Left ventricle myocardium inferior (tissue), 1 donor: ENCODE measurements at regions not wholly inside any gene's neighbourhood (a gene's known extent, or its start where the extent isn't known, plus 50 kb on each side); places are given as distances from the start of the nearest gene placed in this dataset.
"Not testable (repeated sequence)": the region's sequence is repeated elsewhere in the genome, so short reads cannot be mapped to it uniquely, and the experiment has no call there.

ENCODE experiments used
- DNase-seq: peaks from one replicate; pipeline ENCODE4 v3.0.0-alpha.2; 2020
- H3K27ac ChIP-seq: fragments of 200-600 bp; replicated peaks from 2 replicates; pipeline ENCODE4 v1.8.0; 2021
- H3K27me3 ChIP-seq: fragments of 200-600 bp; 2 replicates; pipeline ENCODE4 v1.8.0; 2021; ENCODE audit warnings: low read depth
- H3K36me3 ChIP-seq: fragments of 200-600 bp; 2 replicates; pipeline ENCODE4 v1.8.0; 2021
- H3K4me1 ChIP-seq: fragments of 200-600 bp; 2 replicates; pipeline ENCODE4 v1.8.0; 2021
- H3K4me3 ChIP-seq: fragments of 200-600 bp; 2 replicates; pipeline ENCODE4 v1.8.0; 2021; ENCODE audit warnings: mild to moderate bottlenecking, moderate library complexity
- H3K9me3 ChIP-seq: fragments of 200-600 bp; replicated peaks from 2 replicates; pipeline ENCODE4 v1.8.0; 2021
- intact Hi-C: fragments of 100-400 bp; cut with micrococcal nuclease; formaldehyde crosslinking; loops from one replicate; pipeline ENCODE4 v1.11.0; 2022
- TF ChIP-seq, protein P1 (sequence below): fragments of 200-600 bp; IDR thresholded peaks from 2 replicates; pipeline ENCODE4 v1.8.0; 2021; ENCODE audit warnings: antibody characterized with exemption, mild to moderate bottlenecking, borderline replicate concordance
- donor health status: DM: no; HTN: yes; CAD: no; lungs with severe emphysema.

DNA sequence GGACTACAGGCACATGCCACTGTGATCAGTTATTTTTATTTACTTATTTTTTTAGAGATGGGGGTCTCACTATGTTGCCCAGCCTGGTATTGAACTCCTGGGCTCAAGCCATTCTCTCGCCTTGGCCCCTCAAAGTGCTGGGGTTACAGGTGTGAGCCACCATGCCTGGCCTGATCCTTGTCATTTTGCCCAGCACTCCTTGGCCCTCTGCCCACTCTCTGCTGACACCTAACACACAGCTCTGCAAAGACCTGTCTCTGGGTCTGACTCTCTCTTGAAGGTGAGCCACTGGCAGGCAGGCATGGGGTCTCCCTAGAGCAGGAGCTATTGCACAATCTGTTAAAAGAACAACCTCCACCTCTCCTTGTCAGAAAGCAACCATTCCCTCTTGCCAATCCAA lies 155.6 kb downstream of the ZFP64 start:
- H3K4me1 ChIP-seq = peaks cover 7% of the 10 kb centered on the region
- peak; percentile 17 for DNase-seq
- H3K9me3 ChIP-seq = no peaks in the 10 kb centered on the region
- no peaks in the 10 kb centered on the region for H3K36me3 ChIP-seq
- TF ChIP-seq, protein P1, sequence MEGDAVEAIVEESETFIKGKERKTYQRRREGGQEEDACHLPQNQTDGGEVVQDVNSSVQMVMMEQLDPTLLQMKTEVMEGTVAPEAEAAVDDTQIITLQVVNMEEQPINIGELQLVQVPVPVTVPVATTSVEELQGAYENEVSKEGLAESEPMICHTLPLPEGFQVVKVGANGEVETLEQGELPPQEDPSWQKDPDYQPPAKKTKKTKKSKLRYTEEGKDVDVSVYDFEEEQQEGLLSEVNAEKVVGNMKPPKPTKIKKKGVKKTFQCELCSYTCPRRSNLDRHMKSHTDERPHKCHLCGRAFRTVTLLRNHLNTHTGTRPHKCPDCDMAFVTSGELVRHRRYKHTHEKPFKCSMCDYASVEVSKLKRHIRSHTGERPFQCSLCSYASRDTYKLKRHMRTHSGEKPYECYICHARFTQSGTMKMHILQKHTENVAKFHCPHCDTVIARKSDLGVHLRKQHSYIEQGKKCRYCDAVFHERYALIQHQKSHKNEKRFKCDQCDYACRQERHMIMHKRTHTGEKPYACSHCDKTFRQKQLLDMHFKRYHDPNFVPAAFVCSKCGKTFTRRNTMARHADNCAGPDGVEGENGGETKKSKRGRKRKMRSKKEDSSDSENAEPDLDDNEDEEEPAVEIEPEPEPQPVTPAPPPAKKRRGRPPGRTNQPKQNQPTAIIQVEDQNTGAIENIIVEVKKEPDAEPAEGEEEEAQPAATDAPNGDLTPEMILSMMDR = no peak
- no peaks in the 10 kb centered on the region for H3K27me3 ChIP-seq
- intact Hi-C loops = no loop called here
- H3K27ac ChIP-seq = no peak overlapping the region
- H3K4me3 ChIP-seq = no peak overlapping the region

DNA sequence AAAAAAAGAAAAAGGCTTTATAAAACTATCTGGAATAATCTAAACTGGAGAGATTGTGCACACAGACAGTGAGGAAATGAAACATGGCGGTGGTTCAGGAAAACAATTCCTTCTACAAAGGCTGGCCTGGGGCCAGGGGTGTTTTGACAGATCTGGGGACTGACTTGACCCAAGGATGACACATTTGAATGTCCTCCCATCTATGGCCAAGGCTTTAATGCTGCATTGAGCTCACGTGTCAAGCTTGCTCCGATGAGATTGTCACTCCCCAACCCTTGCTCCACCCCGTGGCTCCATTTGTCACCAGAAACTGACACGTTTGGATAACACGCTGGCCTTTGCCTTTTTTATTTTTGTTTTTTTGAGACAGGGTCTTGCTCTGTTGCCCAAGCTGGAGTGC lies 156.1 kb downstream of the ZFP64 start:
- TF ChIP-seq, protein P1 = no peak

DNA sequence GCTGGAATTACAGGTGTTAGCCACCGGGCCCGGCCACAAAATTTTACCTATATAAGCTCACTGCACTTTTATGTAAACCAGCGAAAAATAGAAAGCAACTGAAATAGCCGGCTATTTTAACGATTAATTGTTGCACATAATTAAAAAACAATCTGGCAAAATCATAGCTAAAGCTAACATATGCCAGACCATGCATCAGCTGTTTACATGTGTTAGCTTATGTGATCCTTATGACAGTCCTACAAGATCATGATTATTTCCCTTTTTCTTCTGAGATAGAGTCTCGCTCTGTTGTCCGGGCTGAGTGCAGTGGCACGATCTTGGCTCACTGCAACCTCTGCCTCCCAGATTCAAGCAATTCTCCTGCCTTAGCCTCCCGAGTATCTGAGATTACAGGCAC lies 157.0 kb downstream of the ZFP64 start:
- intact Hi-C loops = no loop called here
- TF ChIP-seq, protein P1 = no peak
- H3K27ac ChIP-seq = no peak overlapping the region
- H3K9me3 ChIP-seq = no peaks in the 10 kb centered on the region
- no peak for DNase-seq
- H3K4me1 ChIP-seq = peaks cover 7% of the 10 kb centered on the region
- H3K36me3 ChIP-seq = no peaks in the 10 kb centered on the region
- H3K4me3 ChIP-seq = no peak overlapping the region
- H3K27me3 ChIP-seq = no peaks in the 10 kb centered on the region

More for the DNA sequence above, 156.1 kb downstream of the ZFP64 start:
- no peaks in the 10 kb centered on the region for H3K27me3 ChIP-seq
- no peak overlapping the region for H3K4me3 ChIP-seq
- peaks cover 7% of the 10 kb centered on the region for H3K4me1 ChIP-seq
- H3K36me3 ChIP-seq = no peaks in the 10 kb centered on the region
- DNase-seq = no peak
- H3K9me3 ChIP-seq = no peaks in the 10 kb centered on the region
- no peak overlapping the region for H3K27ac ChIP-seq
- intact Hi-C loops = no loop called here

DNA sequence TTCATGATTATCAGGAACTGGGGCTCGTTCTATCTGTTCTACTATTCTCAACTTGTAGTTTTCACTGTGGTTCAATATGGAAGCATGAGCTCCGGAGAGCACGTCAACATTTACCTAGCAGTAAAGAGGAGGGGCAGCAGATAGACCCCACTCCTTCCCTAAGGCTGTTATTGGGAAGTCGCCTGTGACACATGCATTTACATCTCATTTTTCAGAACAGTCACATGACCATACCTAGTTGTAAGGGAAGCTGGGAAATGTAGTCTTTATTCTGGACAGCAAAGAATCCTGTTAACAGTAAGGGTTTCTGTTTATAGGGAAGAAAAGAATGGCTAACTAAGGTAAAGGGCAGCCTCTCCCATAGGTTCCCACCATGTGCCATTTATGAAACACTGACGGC lies 158.3 kb downstream of the ZFP64 start:
- no peaks in the 10 kb centered on the region for H3K36me3 ChIP-seq
- TF ChIP-seq, protein P1 = no peak
- no peak for DNase-seq
- peaks cover 7% of the 10 kb centered on the region for H3K4me1 ChIP-seq
- H3K27ac ChIP-seq = no peak overlapping the region
- intact Hi-C loops = no loop called here
- no peak overlapping the region for H3K4me3 ChIP-seq
- H3K9me3 ChIP-seq = no peaks in the 10 kb centered on the region
- no peaks in the 10 kb centered on the region for H3K27me3 ChIP-seq

DNA sequence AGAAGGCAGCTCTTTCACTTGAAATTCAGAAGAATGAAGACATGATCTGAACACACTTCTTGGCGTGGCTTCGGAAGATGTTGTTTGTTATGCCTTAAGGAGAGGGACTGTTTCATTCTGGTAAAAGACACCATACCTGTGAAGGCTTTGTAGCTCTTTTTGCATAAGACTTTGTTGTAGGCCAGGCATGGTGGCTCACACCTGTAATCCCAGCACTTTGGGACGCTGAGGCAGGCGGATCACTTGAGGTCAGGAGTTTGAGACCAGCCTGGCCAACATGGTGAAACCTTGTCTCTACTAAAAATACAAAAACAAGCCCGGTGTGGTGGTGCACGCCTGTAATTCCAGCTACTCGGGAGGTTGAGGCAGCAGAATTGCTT lies 159.3 kb downstream of the ZFP64 start:
- intact Hi-C loops, H3K27me3 ChIP-seq: not testable (repeated sequence)

DNA sequence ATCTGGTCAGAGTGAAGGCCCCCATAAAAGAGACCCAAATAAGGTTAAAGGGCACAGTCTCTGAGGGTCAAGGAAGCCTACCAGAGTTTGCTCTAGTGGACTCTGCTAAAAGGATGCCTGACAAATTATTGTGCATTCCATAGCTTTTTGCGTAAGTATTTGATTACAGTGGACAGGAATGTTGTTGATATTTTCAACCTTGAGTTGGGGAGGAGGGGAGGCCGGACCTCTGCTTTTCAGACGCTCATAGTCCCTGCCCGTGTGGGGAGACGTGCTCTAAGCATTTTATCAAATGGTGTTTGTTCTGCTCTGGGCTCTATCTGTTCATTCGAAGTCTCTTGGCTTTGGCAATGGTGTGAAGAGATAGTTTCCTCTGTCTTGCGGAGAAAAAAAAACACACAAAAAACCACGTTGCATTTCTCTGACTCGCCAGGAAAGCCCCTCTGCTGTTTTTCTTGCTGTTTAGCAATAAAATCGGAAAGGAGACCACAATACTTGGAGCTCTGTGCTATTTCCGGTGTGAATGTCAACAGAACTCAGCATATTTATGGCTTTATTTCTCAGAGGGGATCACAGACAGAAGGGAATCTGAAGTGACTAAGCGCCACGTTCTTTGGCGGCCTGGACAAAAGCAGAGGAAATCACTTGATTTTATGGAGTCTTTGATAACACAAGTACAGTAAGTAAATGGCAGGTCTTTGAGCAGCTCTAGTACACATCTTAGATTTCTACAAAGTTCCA lies 159.8 kb downstream of the ZFP64 start:
- Histone ChIP-seq H3K4me3 (no peak overlapping the region), H3K9me3 (no peaks in the 10 kb centered on the region), H3K4me1 (peaks cover 7% of the 10 kb centered on the region), H3K27ac (no peak overlapping the region), H3K27me3 (no peaks in the 10 kb centered on the region), H3K36me3 (no peaks in the 10 kb centered on the region)
- no peak for DNase-seq
- TF ChIP-seq, protein P1 = no peak
- intact Hi-C loops = no loop called here

More for the DNA sequence above, 159.3 kb downstream of the ZFP64 start:
- H3K4me1 ChIP-seq, H3K27ac ChIP-seq, H3K4me3 ChIP-seq, DNase-seq, H3K9me3 ChIP-seq, H3K36me3 ChIP-seq: not testable (repeated sequence)
